GM23338 (cell line): ENCODE measurements at regions not wholly inside any gene's neighbourhood (a gene's known extent, or its start where the extent isn't known, plus 50 kb on each side); places are given as distances from the start of the nearest gene placed in this dataset.

ENCODE experiments used
- CREB1 ChIP-seq: fragments of 250-450 bp; sonication (Bioruptor Pico); IDR thresholded peaks from 2 replicates; pipeline ENCODE4 v1.5.0; 2020; ENCODE audit warnings: low read depth, mild to moderate bottlenecking, moderate library complexity
- CTCF ChIP-seq, 2 experiments: fragments of 200-600 bp in 1 of 2; sonication (generic) in 1 of 2; conservative IDR thresholded peaks; 2 replicates each; pipeline versions ENCODE4 v1.5.1 to v1.6.1; 2016 to 2017; ENCODE audit warnings: antibody characterized with exemption in 2 of 2, low read depth in 2 of 2, mild to moderate bottlenecking in 2 of 2, moderate library complexity in 1 of 2
- EZH2 ChIP-seq: fragments of 200-600 bp; sonication (generic); IDR thresholded peaks from one replicate; pipeline ENCODE4 v1.8.0; 2017; ENCODE audit warnings: antibody characterized with exemption, mild to moderate bottlenecking, low read depth; ENCODE audit not compliant: unreplicated experiment
- EZH2phosphoT487 ChIP-seq: fragments of 200-600 bp; sonication (generic); IDR thresholded peaks from one replicate; pipeline ENCODE4 v1.8.1; 2018; ENCODE audit warnings: antibody characterized with exemption; ENCODE audit not compliant: unreplicated experiment
- NANOG ChIP-seq: IDR thresholded peaks from 2 replicates; pipeline ENCODE4 v1.6.1; 2016; ENCODE audit warnings: antibody characterized with exemption, borderline replicate concordance
- POLR2AphosphoS5 ChIP-seq: IDR thresholded peaks from 2 replicates; pipeline ENCODE4 v1.6.1; 2016; ENCODE audit warnings: antibody characterized with exemption, low read depth
- REST ChIP-seq: IDR thresholded peaks from one replicate; pipeline ENCODE4 v1.6.1; 2018; ENCODE audit warnings: antibody characterized with exemption; ENCODE audit not compliant: unreplicated experiment
- STAT1 ChIP-seq: IDR thresholded peaks from one replicate; pipeline ENCODE4 v1.6.1; 2016; ENCODE audit warnings: antibody characterized with exemption; ENCODE audit not compliant: unreplicated experiment

- TF ChIP-seq CTCF (conservative IDR thresholded peaks at IDR 0.05; ENCODE audit: low read depth in 2 of 2), result no peak
- TF ChIP-seq POLR2AphosphoS5, result no peak
- TF ChIP-seq EZH2, result no peak
- TF ChIP-seq EZH2phosphoT487, result no peak
- no peak for TF ChIP-seq REST
- TF ChIP-seq STAT1, result no peak
- no peak for TF ChIP-seq NANOG
- no peak for TF ChIP-seq CREB1 (CRISPR knock-in tag)
Measured at GRCh38 chr1:2930913-2931723, 90.1 kb upstream of the ACTRT2 start.
